GM18517 (cell line): ENCODE measurements at regions not wholly inside any gene's neighbourhood (a gene's known extent, or its start where the extent isn't known, plus 50 kb on each side); places are given as distances from the start of the nearest gene placed in this dataset.
"Not testable (repeated sequence)": the region's sequence is repeated elsewhere in the genome, so short reads cannot be mapped to it uniquely, and the experiment has no call there.

Experiments used
- ATAC-seq: cut with Tn5 transposase; IDR thresholded peaks from one replicate; pipeline ENCODE4 v1.9.1; 2021; ENCODE audit warnings: mild to moderate bottlenecking, moderate library complexity; ENCODE audit not compliant: unreplicated experiment

- not testable (repeated sequence) for ATAC-seq
Observed at GRCh38 chrX:35611562-35611961, 186.6 kb upstream of the MAGEB16 start.

GRCh38 chrX:35617836-35618235, 180.3 kb upstream of the MAGEB16 start:
- no peak for ATAC-seq

- ATAC-seq = no peak
Observed at GRCh38 chrX:35622040-35622439, 176.1 kb upstream of the MAGEB16 start.

GRCh38 chrX:35622601-35623000, 175.5 kb upstream of the MAGEB16 start:
- no peak for ATAC-seq

GRCh38 chrX:35625714-35626113, 172.4 kb upstream of the MAGEB16 start:
- no peak for ATAC-seq

- ATAC-seq = no peak
Observed at GRCh38 chrX:35626124-35626523, 172.0 kb upstream of the MAGEB16 start.

GRCh38 chrX:35635971-35636370, 162.2 kb upstream of the MAGEB16 start:
- not testable (repeated sequence) for ATAC-seq

GRCh38 chrX:35664833-35665232, 133.3 kb upstream of the MAGEB16 start:
- no peak for ATAC-seq

- ATAC-seq = no peak
Observed at GRCh38 chrX:35665311-35665710, 132.8 kb upstream of the MAGEB16 start.

GRCh38 chrX:35670889-35671288, 127.3 kb upstream of the MAGEB16 start:
- ATAC-seq = no peak

GRCh38 chrX:35675151-35675550, 123.0 kb upstream of the MAGEB16 start:
- no peak for ATAC-seq

- ATAC-seq = no peak
Observed at GRCh38 chrX:35680940-35681346, 117.2 kb upstream of the MAGEB16 start.

GRCh38 chrX:35682476-35682875, 115.7 kb upstream of the MAGEB16 start:
- ATAC-seq = no peak

- ATAC-seq = no peak
Observed at GRCh38 chrX:35696760-35697234, 101.3 kb upstream of the MAGEB16 start.

- no peak for ATAC-seq
Observed at GRCh38 chrX:35699642-35700041, 98.5 kb upstream of the MAGEB16 start.

GRCh38 chrX:35700121-35700520, 98.0 kb upstream of the MAGEB16 start:
- no peak for ATAC-seq

GRCh38 chrX:35711281-35711680, 86.9 kb upstream of the MAGEB16 start:
- ATAC-seq = no peak

GRCh38 chrX:35722128-35722527, 76.0 kb upstream of the MAGEB16 start:
- ATAC-seq = no peak

GRCh38 chrX:35726176-35726575, 72.0 kb upstream of the MAGEB16 start:
- no peak for ATAC-seq

- no peak for ATAC-seq
Observed at GRCh38 chrX:35728481-35728880, 69.7 kb upstream of the MAGEB16 start.

GRCh38 chrX:35733879-35734278, 64.3 kb upstream of the MAGEB16 start:
- ATAC-seq = no peak

GRCh38 chrX:35741142-35741541, 57.0 kb upstream of the MAGEB16 start:
- ATAC-seq = no peak

GRCh38 chrX:35743331-35743730, 54.8 kb upstream of the MAGEB16 start:
- no peak for ATAC-seq
